Astrocyte (in vitro differentiated cells and primary cell): ENCODE measurements at regions not wholly inside any gene's neighbourhood (a gene's known extent, or its start where the extent isn't known, plus 50 kb on each side); places are given as distances from the start of the nearest gene placed in this dataset.

Source experiments
- DNase-seq: peaks from one replicate; pipeline ENCODE4 v3.0.0-alpha.2; 2010; ENCODE audit warnings: low read depth
- FAIRE-seq: peaks from 2 replicates; lab custom pipeline; 2011; peaks lifted over from hg19 to GRCh38; lab: Jason Lieb, UNC
- H2AFZ ChIP-seq: 2 replicates; pipeline ENCODE4 v1.6.0; 2012; ENCODE audit warnings: low read depth, low read length, inconsistent platforms
- H3K27ac ChIP-seq: 2 replicates; pipeline ENCODE4 v1.5.1; 2011; ENCODE audit warnings: low read depth, low read length, inconsistent platforms
- H3K27me3 ChIP-seq: 2 replicates; pipeline ENCODE4 v1.6.0; 2011; ENCODE audit warnings: low read length, inconsistent platforms; ENCODE audit not compliant: insufficient read depth
- H3K36me3 ChIP-seq: 2 replicates; pipeline ENCODE4 v1.5.1; 2011; ENCODE audit warnings: low read length, inconsistent platforms; ENCODE audit not compliant: insufficient read depth
- H3K4me1 ChIP-seq: 2 replicates; pipeline ENCODE4 v1.5.1; 2011; ENCODE audit warnings: low read length, inconsistent platforms; ENCODE audit not compliant: insufficient read depth
- H3K4me2 ChIP-seq: 2 replicates; pipeline ENCODE4 v1.6.0; 2012; ENCODE audit warnings: low read length, inconsistent platforms
- H3K4me3 ChIP-seq: 2 replicates; pipeline ENCODE4 v1.5.1; 2011; ENCODE audit warnings: low read depth, mild to moderate bottlenecking, low read length, inconsistent platforms; ENCODE audit not compliant: insufficient read depth
- H3K79me2 ChIP-seq: 2 replicates; pipeline ENCODE4 v1.6.0; 2012; ENCODE audit warnings: mild to moderate bottlenecking, low read length, inconsistent platforms; ENCODE audit not compliant: insufficient read depth
- H3K9ac ChIP-seq: 2 replicates; pipeline ENCODE4 v1.6.0; 2012; ENCODE audit warnings: mild to moderate bottlenecking, low read length, inconsistent platforms
- H3K9me3 ChIP-seq: 2 replicates; pipeline ENCODE4 v1.5.1; 2012; ENCODE audit warnings: low read depth, mild to moderate bottlenecking, low read length, inconsistent platforms; ENCODE audit not compliant: insufficient read depth
- H4K20me1 ChIP-seq: 2 replicates; pipeline ENCODE4 v1.6.0; 2012; ENCODE audit warnings: low read length, inconsistent platforms; ENCODE audit not compliant: insufficient read depth
- H3K27ac Mint-ChIP-seq: one replicate; pipeline ENCODE4 v1.8.0; 2021; ENCODE audit warnings: mild to moderate bottlenecking, mixed read lengths; ENCODE audit not compliant: unreplicated experiment
- H3K27me3 Mint-ChIP-seq: one replicate; pipeline ENCODE4 v1.8.0; 2021; ENCODE audit warnings: low read depth, mixed read lengths; ENCODE audit not compliant: unreplicated experiment
- H3K36me3 Mint-ChIP-seq: one replicate; pipeline ENCODE4 v1.8.0; 2021; ENCODE audit warnings: low read depth, mixed read lengths; ENCODE audit not compliant: unreplicated experiment
- H3K4me1 Mint-ChIP-seq: one replicate; pipeline ENCODE4 v1.8.0; 2021; ENCODE audit warnings: low read depth, mixed read lengths; ENCODE audit not compliant: unreplicated experiment
- H3K4me3 Mint-ChIP-seq: one replicate; pipeline ENCODE4 v1.8.0; 2021; ENCODE audit warnings: mild to moderate bottlenecking, moderate library complexity, mixed read lengths; ENCODE audit not compliant: unreplicated experiment
- H3K9me3 Mint-ChIP-seq: one replicate; pipeline ENCODE4 v1.8.0; 2021; ENCODE audit warnings: mild to moderate bottlenecking, mixed read lengths; ENCODE audit not compliant: unreplicated experiment
- EZH2 ChIP-seq: IDR thresholded peaks from 2 replicates; pipeline ENCODE4 v1.6.1; 2012; ENCODE audit warnings: mild to moderate bottlenecking, low read length, inconsistent platforms; ENCODE audit not compliant: insufficient read depth
- TF ChIP-seq, protein P1 (sequence below): IDR thresholded peaks from 2 replicates; pipeline ENCODE4 v1.5.1; 2011; ENCODE audit warnings: low read depth, mild to moderate bottlenecking, inconsistent platforms, low read length, moderate library complexity; ENCODE audit not compliant: insufficient read depth

DNA sequence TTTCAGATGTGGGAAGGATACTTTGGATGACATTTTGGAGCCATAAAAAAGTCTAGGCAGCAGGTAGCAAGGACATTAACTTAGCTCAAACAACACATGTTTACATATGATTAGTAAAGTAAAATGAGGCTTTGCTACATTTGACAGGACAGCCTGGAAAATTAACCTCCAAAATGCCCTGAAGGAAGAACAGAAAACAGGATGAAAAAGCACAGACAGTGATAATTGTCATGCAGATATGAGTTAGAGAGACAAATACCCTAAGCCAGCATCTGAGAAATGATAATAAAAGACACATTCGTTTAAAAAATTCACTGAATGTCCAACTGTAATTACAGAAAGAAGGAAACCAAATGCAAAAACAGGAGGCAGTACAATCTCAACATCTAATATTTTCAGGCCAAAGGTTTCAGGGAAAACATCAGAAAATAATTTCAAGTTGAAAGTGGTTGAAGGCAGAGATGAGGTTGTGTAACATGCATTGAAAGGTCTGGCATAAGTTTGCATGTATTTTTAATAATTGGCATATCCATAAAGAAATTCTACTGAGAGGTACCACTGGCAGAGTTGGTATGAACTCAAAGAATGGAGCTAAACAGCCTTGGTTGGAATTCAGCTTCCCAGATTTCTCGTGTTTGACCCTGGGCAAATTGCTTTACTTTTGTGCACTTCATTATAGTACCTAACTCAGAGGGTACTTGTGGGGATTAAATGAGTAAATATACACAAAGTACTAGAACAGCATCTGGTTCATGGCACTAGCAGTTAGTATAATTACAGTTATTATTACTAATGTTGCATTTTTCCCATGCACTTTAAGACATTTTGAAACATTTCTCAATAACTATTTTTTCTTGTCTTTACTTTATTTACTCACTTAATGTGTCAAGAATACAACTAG is 54.4 kb upstream of the MAP9 start:
- Histone ChIP-seq H3K4me2 (no peak overlapping the region), H4K20me1 (no peaks in the 10 kb centered on the region), H3K9ac (no peak overlapping the region), H3K4me1 (no peaks in the 10 kb centered on the region), H3K79me2 (no peaks in the 10 kb centered on the region), H3K27ac (no peak overlapping the region), H2AFZ (no peak overlapping the region), H3K9me3 (peaks cover 3% of the 10 kb centered on the region), H3K36me3 (no peaks in the 10 kb centered on the region), H3K27me3 (no peaks in the 10 kb centered on the region), H3K4me3 (no peak overlapping the region)
- no peak overlapping the region for H3K27ac Mint-ChIP-seq
- FAIRE-seq (no peak), DNase-seq (no peak)
- no peaks in the 10 kb centered on the region for H3K27me3 Mint-ChIP-seq
- H3K9me3 Mint-ChIP-seq: peaks cover 2% of the 10 kb centered on the region
- peaks cover 3% of the 10 kb centered on the region for H3K4me1 Mint-ChIP-seq
- TF ChIP-seq EZH2: no peak
- TF ChIP-seq, protein P1, sequence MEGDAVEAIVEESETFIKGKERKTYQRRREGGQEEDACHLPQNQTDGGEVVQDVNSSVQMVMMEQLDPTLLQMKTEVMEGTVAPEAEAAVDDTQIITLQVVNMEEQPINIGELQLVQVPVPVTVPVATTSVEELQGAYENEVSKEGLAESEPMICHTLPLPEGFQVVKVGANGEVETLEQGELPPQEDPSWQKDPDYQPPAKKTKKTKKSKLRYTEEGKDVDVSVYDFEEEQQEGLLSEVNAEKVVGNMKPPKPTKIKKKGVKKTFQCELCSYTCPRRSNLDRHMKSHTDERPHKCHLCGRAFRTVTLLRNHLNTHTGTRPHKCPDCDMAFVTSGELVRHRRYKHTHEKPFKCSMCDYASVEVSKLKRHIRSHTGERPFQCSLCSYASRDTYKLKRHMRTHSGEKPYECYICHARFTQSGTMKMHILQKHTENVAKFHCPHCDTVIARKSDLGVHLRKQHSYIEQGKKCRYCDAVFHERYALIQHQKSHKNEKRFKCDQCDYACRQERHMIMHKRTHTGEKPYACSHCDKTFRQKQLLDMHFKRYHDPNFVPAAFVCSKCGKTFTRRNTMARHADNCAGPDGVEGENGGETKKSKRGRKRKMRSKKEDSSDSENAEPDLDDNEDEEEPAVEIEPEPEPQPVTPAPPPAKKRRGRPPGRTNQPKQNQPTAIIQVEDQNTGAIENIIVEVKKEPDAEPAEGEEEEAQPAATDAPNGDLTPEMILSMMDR: no peak
- H3K36me3 Mint-ChIP-seq: no peaks in the 10 kb centered on the region
- no peak overlapping the region for H3K4me3 Mint-ChIP-seq

- H3K36me3 Mint-ChIP-seq: no peaks in the 10 kb centered on the region
- H3K27ac Mint-ChIP-seq: no peak overlapping the region
- FAIRE-seq (no peak), DNase-seq (no peak)
- no peaks in the 10 kb centered on the region for H3K4me1 ChIP-seq
- H3K4me2 ChIP-seq: no peak overlapping the region
- H3K27me3 Mint-ChIP-seq: no peaks in the 10 kb centered on the region
- H3K36me3 ChIP-seq: no peaks in the 10 kb centered on the region
- no peaks in the 10 kb centered on the region for H4K20me1 ChIP-seq
- TF ChIP-seq, protein P1: no peak
- no peak for TF ChIP-seq EZH2
- peaks cover 3% of the 10 kb centered on the region for H3K9me3 ChIP-seq
- H3K27me3 ChIP-seq: no peaks in the 10 kb centered on the region
- no peak overlapping the region for H2AFZ ChIP-seq
- H3K79me2 ChIP-seq: no peaks in the 10 kb centered on the region
- peaks cover under 1% of the 10 kb centered on the region for H3K4me1 Mint-ChIP-seq
- no peak overlapping the region for H3K9ac ChIP-seq
- H3K9me3 Mint-ChIP-seq: no peaks in the 10 kb centered on the region
- no peak overlapping the region for H3K4me3 ChIP-seq
- H3K4me3 Mint-ChIP-seq: no peak overlapping the region
- H3K27ac ChIP-seq: no peak overlapping the region
These were observed 51.4 kb upstream of the MAP9 start for GRCh38 chr4:155428128-155428527.

- H3K4me1 Mint-ChIP-seq: no peaks in the 10 kb centered on the region
- no peak overlapping the region for H3K4me3 Mint-ChIP-seq
- Histone ChIP-seq H2AFZ (no peak overlapping the region), H3K36me3 (no peaks in the 10 kb centered on the region), H3K4me3 (no peak overlapping the region), H3K9ac (no peak overlapping the region), H3K79me2 (no peaks in the 10 kb centered on the region), H3K4me2 (no peak overlapping the region), H3K4me1 (no peaks in the 10 kb centered on the region), H3K27ac (no peak overlapping the region), H3K27me3 (no peaks in the 10 kb centered on the region), H3K9me3 (peaks cover 3% of the 10 kb centered on the region), H4K20me1 (no peaks in the 10 kb centered on the region)
- DNase-seq (no peak), FAIRE-seq (no peak)
- H3K9me3 Mint-ChIP-seq: peaks cover 2% of the 10 kb centered on the region
- H3K27me3 Mint-ChIP-seq: no peaks in the 10 kb centered on the region
- no peak overlapping the region for H3K27ac Mint-ChIP-seq
- no peaks in the 10 kb centered on the region for H3K36me3 Mint-ChIP-seq
- TF ChIP-seq EZH2: no peak
- TF ChIP-seq, protein P1: no peak
These were observed 50.2 kb upstream of the MAP9 start for GRCh38 chr4:155426953-155427352.
